GM13976 (cell line): ENCODE measurements at regions not wholly inside any gene's neighbourhood (a gene's known extent, or its start where the extent isn't known, plus 50 kb on each side); places are given as distances from the start of the nearest gene placed in this dataset.
"Not testable (repeated sequence)": the region's sequence is repeated elsewhere in the genome, so short reads cannot be mapped to it uniquely, and the experiment has no call there.

Source experiments
- DNase-seq: peaks from one replicate; pipeline ENCODE4 v3.0.0; 2012; ENCODE audit warnings: low spot score
- in situ Hi-C: fragments of 300-500 bp; cut with MboI; formaldehyde crosslinking; loops from one replicate; pipeline ENCODE4 v1.12.0; 2022; ENCODE audit warnings: low sequenced_read_pairs, mixed read lengths, inconsistent platforms; ENCODE audit not compliant: unreplicated experiment
- TF ChIP-seq, protein P1 (sequence below): IDR thresholded peaks from 2 replicates; pipeline ENCODE4 v1.5.1; 2012; ENCODE audit warnings: borderline replicate concordance, mild to moderate bottlenecking; ENCODE audit not compliant: insufficient read depth; ENCODE audit errors: extremely low read depth, missing control alignments, control extremely low read depth

GRCh38 chrX:117636826-117637225, 479.8 kb downstream of the KLHL13 start:
- DNase-seq: no peak
- TF ChIP-seq, protein P1, sequence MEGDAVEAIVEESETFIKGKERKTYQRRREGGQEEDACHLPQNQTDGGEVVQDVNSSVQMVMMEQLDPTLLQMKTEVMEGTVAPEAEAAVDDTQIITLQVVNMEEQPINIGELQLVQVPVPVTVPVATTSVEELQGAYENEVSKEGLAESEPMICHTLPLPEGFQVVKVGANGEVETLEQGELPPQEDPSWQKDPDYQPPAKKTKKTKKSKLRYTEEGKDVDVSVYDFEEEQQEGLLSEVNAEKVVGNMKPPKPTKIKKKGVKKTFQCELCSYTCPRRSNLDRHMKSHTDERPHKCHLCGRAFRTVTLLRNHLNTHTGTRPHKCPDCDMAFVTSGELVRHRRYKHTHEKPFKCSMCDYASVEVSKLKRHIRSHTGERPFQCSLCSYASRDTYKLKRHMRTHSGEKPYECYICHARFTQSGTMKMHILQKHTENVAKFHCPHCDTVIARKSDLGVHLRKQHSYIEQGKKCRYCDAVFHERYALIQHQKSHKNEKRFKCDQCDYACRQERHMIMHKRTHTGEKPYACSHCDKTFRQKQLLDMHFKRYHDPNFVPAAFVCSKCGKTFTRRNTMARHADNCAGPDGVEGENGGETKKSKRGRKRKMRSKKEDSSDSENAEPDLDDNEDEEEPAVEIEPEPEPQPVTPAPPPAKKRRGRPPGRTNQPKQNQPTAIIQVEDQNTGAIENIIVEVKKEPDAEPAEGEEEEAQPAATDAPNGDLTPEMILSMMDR: no peak
- in situ Hi-C loops: no loop called here

DNA sequence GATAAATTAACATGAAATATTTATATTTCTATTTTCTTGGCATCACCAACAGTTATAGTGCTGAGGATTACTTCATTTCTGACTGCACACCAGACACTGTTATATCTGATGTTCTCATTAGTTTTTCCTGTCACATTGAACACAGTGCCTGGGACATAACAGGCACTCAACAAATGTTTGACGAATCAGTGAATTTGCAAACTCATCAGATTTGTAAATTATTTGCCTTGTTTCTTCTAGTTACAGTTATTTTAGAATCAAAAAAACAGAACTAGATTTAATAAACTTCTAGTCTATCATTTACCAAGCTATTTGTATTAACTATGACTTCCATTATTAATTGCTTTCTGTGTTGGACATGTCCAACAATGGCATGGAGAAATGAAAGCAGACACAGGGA, 483.3 kb downstream of the KLHL13 start:
- DNase-seq: no peak
- TF ChIP-seq, protein P1: no peak
- in situ Hi-C loops: no loop called here

GRCh38 chrX:117628381-117628780, 488.2 kb downstream of the KLHL13 start:
- TF ChIP-seq, protein P1: no peak
- DNase-seq: no peak
- in situ Hi-C loops: no loop called here

GRCh38 chrX:117610806-117611205, 505.8 kb downstream of the KLHL13 start:
- DNase-seq: no peak
- in situ Hi-C loops: no loop called here
- TF ChIP-seq, protein P1: no peak

DNA sequence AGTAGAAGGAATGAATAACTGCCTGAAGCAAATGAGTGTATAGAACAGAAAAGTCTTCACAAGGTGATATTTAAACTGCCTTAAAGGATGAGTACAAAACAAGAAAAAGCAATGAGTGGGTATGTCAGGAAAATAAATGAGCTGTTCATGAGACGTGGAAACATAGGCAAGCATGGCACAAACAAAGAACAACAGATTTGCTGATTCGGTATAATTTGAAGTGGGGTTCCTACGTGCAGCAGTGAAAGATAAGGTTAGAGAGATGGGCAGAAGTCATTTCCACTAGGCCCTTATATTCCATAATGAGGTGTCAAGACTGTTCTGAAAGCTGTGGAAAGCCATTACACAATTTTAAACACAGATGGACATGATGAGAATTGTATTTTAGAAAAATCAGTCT, 506.6 kb downstream of the KLHL13 start:
- no peak for DNase-seq
- TF ChIP-seq, protein P1: no peak
- in situ Hi-C loops: no loop called here

DNA sequence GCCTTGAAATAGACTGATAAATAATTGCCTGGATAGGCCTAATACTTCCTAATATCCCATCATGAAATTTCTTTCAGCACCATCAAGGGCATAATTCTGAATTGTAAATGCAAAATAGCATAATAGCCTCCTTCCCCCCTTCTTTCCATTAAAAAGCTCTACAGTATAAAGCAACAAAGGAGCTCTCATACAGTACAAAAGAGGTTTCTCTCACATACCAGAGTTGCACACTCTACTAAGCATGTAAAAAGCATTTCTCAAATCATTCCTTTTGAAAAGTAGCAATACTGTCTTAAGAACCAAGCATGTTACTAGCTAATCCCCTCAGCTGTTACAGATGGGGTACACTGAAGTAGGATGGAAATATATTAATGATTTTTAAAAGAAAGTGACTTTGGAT, 509.0 kb downstream of the KLHL13 start:
- no peak for DNase-seq
- in situ Hi-C loops: no loop called here
- TF ChIP-seq, protein P1: no peak

DNA sequence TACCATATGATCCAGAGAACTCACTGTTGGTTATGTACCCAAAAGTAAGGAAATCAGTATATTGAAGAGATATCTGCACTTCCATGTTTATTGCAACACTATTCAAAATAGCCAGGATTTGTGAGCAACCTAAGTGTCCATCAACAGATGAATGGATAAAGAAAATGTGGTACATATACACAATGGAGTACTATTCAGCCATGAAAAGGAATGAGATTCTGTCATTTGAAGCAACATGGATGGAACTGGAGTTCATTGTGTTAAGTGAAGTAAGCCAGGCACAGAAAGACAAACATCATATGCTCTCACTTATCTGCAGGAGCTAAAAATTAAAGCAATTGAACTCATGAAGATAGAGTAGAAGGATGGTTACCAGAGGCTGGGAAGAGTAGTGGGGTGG, 510.5 kb downstream of the KLHL13 start:
- DNase-seq, in situ Hi-C loops: not testable (repeated sequence)
